Fibroblast of the aortic adventitia (primary cell): ENCODE measurements at regions not wholly inside any gene's neighbourhood (a gene's known extent, or its start where the extent isn't known, plus 50 kb on each side); places are given as distances from the start of the nearest gene placed in this dataset.
"Not testable (repeated sequence)": the region's sequence is repeated elsewhere in the genome, so short reads cannot be mapped to it uniquely, and the experiment has no call there.

Experiments
- DNase-seq: peaks from one replicate; pipeline ENCODE4 v3.0.0-alpha.2; 2010; ENCODE audit warnings: low read depth
- H3K4me3 ChIP-seq: 2 replicates; pipeline ENCODE4 v1.5.1; 2011; ENCODE audit warnings: low read depth, mild to moderate bottlenecking, control low read depth, low read length, moderate library complexity
- TF ChIP-seq, protein P1 (sequence below): IDR thresholded peaks from 2 replicates; pipeline ENCODE4 v1.5.1; 2011; ENCODE audit warnings: mild to moderate bottlenecking, low read length, control low read depth, inconsistent platforms; ENCODE audit not compliant: insufficient read depth

DNA sequence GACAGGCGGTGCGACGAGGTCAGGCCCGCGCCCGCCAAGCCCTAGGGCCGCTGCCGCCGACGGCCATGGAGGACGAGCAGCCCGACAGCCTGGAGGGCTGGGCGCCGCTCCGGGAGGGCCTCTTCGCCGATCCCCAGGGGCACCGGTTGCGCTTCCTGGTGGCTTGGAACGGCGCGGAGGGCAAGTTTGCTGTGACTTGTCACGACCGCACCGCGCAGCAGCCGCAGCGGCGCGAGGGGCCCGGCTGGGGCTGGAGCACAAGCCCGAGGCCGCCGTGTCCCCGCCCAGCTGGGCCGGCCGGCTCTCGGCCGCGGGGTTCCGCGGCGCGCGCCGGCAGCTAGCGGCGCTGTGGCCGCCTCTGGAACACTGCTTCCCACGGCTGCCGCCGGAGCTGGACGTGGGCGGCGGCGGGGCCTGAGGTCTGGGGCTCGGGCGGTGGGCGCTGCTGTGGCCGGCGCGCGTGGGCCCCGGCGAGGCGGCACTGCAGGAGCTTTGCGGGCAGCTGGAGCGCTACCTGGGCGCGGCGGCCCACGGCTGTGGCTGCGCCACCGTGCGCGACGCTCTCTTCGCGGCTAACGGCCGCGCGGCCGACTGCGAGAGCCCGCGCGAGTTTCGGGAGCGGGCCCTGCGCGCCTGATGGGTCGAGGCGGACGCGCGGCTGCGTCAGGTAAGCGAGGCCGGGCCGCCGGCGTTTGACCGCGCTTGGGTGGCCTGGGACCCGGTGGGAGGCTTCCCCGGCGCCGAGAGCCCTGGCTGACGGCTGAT is 122.0 kb upstream of the NIPA1 start:
- H3K4me3 ChIP-seq = peak overlapping the region; percentile 65
- DNase-seq = peak; percentile 25

DNA sequence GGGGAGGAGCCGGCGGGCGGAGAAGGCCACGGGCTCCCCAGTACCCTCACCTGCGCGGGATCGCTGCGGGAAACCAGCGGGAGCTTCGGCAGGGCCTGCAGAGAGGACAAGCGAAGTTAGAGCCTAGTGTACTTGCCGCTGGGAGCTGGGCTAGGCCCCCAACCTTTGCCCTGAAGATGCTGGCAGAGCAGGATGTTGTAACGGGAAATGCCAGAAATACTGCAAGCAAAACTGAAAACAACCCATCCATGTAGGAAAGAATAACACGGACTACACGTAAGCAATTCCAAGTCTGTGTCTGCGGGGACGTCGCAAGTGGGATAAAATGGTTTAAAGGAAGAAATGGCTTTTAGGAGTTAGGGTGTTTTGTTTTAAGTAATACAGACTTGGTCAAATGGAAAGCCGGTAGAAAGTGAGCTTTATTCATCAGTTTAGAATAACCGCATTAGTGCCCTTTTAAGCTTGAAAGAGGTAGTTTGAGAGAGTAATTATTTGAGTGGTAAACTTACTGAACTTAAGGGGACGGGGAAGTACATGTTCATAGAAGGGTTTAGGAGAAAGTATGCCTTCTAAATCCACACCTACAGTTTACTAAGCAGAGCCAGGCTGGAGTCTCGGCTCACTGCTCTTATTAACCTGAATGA is 121.3 kb upstream of the NIPA1 start:
- peak; percentile 80 for DNase-seq
- peak overlapping the region; percentile 65 for H3K4me3 ChIP-seq

DNA sequence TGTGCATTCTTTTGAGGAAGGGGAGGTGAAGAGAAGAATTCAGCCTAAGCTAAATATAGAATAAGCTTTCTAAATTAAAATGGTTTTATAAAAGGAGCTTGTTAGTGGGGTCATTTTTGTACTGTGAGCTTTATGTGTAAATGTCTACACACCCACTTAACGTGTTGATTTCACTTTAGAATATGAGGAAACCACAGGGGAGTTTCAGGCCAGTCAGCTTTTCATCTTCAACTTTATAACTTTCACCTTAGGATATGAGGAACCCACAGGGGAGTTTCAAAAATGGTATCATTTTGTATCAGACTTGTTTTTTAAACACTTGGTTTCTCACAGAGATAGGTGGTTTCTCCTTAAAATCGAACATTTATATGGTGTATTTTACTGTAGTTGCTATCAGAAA is 120.7 kb upstream of the NIPA1 start:
- peak overlapping the region; percentile 65 for H3K4me3 ChIP-seq
- not testable (repeated sequence) for DNase-seq

DNA sequence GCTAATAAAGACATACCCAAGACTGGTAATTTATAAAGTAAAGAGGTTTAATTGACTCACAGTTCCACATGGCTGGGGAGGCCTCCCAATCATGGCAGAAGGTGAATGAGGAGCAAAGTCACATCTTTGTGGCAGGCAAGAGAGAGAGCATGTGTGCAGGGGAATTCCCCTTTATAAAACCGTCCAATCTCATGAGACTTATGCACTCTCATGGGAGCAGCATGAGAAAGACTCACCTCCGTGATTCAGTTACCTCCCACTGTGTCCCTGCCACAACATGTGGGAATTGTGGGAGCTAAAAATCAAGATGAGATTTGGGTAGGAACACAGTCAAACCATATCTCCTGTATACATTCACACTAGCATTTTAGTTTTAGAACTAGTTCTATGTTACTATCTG is 101.7 kb upstream of the NIPA1 start:
- DNase-seq = not testable (repeated sequence)

DNA sequence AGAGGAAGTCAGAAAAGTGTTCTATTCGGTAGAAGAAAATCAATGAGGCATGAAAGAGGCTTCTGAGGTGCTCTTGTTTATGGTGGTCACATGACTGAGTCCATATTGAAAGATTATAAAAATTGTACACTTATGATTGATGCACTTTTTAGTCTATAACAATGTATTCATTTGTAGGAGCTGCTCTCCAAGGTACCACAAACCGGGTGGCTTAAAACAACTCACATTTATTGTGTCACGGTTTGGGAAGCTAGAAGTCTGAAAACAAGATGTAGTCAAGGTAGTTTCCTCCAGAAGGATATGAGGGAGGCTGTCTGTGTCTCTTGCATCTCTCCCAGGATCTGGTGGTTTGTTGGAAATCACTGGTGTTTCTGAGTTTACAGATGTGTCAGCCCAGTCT is 86.6 kb upstream of the NIPA1 start:
- not testable (repeated sequence) for DNase-seq, H3K4me3 ChIP-seq

More for the DNA sequence above, 101.7 kb upstream of the NIPA1 start:
- not testable (repeated sequence) for H3K4me3 ChIP-seq

DNA sequence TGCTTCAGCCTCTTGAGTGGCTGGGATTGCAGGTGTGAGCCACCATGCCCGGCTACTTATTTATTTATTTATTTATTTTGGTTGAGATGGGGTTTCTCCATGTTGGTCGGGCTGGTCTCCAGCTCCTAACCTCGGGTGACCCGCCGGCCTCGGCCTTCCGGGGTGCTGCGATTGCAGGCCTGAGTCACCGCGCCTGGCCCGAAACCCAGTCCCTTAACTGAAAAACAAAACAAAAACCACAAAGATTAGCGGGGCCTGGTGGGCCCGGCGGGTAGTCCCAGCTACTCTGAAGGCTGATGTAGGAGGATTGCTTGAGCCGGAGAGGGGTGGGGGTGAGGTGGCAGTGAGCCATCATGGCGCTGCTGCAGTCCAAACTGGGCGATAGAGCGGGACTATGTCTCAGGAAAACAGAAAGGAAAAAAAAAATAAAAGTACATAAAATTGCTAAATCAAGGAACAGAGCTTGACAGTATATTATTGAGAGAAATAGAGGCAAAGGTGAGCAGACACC is 75.6 kb upstream of the NIPA1 start:
- H3K4me3 ChIP-seq, DNase-seq: not testable (repeated sequence)

DNA sequence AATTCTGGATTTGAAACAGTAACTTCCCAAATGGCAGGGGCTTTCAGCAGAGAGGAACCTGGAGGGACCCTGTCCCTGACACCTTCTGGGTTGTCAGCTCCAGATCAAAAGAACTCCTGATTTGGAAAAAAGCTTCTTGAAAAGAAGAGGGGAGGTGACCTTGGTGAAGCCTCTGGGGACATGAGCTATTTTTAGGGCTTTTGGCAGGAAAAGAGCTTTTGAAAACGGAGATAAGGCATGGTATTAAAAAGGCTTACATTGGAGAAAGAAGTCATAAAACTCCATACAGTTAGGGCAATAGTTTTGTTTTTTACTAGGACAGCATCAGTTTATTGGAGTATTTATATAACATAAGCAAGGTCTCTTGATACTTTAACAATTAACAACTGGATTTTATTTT is 72.5 kb upstream of the NIPA1 start:
- DNase-seq, H3K4me3 ChIP-seq: not testable (repeated sequence)

DNA sequence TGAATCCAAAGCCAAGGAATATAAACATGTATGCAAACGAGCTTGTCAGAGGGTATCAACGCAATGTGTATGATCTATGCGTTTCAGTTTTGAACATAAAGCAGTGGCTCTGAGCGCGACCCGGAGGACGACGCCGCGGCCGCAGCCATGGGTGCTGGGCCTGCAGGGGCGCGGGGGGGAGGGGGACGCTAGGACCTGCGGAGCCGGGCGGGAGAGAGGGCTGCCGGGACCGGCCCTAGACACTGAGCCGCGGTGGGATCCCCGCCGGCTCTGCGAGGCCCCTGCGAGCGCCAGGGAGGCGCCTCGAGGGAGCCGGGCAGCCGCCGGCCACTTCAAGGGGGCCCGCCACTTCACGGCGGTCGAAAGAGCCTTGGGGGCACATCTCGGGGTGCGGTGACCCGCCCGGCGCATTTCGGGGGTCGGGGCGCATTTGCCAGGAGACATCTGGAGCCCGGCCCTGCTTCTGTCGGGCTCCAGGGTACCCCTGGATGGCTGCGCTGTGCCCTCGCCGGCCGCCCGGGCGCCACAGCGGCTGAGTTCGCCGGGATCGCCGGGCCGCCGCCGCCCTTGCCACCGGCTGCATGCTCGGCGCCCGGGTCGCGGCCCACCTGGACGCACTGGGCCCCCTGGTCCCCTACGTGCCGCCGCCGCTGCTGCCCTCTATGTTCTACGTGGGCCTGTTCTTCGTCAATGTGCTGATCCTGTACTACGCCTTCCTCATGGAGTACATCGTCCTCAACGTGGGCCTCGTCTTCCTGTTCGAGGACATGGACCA is 71.9 kb upstream of the NIPA1 start:
- not testable (repeated sequence) for DNase-seq
- peak overlapping the region; percentile 22 for H3K4me3 ChIP-seq

DNA sequence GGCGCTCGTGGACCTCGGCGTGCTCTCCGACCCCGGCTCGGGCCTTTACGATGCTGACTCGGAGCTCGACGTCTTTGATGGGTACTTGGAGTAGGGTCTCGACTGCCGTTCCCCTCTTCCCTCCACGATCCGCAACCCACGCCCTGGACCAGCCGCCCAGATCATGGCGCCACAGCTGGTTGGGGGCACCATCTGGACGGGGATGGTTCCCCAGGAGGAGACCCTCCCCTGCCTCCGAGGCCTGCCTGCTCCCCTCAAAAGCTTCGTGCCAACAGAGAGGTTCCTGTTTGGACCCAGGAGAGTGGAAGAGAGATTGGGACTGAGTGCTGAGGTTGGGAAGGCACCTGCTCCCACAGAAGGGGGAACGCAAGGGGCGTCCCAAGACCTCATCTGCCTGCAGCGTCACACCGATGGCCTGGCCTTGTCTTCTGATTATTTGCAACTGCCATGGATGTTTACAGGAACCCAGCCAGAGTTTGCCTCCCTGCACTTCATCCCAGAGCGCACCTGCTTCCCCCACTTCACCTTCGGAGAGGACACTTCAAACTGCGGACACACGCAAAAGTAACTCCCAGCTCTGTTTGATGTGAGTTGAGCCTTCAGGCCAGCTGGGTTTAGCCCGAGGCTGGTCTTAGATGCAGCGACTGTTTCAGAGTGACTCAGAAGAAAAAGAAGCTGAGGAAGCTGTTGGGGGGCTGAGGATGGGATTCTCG is 71.2 kb upstream of the NIPA1 start:
- DNase-seq = not testable (repeated sequence)
- peak overlapping the region; percentile 28 for H3K4me3 ChIP-seq

DNA sequence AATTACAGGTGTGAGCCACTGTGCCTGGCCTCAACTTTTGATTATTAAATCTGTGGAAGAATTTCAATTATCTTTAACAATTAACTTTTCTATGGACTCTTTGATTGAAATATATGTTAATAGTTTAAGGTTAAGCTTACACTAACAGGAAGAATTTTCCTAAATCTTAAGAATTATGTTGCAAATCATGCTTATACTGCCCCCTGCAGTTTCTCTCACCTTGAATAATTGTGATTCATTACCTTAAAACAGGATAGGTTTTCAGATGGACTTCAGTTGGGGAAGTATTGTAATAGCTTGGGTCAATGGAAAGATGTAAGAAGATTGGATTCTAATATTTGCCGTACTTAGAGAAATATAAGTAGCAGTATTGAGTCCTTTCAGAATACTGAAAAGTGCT is 66.5 kb upstream of the NIPA1 start:
- TF ChIP-seq, protein P1, sequence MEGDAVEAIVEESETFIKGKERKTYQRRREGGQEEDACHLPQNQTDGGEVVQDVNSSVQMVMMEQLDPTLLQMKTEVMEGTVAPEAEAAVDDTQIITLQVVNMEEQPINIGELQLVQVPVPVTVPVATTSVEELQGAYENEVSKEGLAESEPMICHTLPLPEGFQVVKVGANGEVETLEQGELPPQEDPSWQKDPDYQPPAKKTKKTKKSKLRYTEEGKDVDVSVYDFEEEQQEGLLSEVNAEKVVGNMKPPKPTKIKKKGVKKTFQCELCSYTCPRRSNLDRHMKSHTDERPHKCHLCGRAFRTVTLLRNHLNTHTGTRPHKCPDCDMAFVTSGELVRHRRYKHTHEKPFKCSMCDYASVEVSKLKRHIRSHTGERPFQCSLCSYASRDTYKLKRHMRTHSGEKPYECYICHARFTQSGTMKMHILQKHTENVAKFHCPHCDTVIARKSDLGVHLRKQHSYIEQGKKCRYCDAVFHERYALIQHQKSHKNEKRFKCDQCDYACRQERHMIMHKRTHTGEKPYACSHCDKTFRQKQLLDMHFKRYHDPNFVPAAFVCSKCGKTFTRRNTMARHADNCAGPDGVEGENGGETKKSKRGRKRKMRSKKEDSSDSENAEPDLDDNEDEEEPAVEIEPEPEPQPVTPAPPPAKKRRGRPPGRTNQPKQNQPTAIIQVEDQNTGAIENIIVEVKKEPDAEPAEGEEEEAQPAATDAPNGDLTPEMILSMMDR = peak; percentile 8
- H3K4me3 ChIP-seq, DNase-seq: not testable (repeated sequence)

DNA sequence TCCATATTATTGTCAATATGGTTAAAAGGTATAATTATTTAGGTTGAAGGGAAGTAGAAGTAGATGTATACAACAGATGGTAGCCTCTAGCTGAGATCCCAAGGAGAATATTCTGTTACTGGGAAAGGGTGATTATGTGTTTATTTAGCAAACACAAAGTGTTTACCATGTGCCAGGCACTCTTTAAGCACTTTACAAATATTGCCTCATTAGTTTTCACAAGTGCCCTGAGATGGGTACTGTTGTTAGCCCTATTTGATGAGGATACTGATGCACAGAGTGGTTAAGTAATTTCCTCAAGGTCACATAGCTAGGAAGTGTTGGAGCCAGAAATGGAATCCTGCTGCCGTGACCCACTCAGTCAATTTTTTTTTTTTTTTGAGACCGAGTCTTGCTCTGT is 60.3 kb upstream of the NIPA1 start:
- not testable (repeated sequence) for H3K4me3 ChIP-seq, DNase-seq

DNA sequence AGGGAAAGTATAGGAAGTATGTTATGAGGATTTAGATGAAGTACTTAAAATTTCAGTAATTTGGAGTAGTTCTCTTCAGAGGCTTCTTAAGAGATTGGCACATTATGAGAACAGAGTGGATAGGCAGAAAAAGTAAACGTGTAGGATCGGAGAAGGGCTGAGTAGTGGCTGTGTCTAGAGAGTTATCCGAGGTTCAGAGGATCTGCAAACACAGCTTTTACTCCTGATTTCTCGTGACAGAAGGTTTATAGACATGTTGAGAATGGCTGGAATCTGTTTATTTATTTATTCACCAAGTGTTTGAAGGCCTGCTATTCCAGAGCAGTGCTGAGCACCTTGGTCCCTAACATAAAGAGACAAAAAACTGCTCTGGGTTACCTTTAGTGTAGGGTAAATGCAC is 51.4 kb upstream of the NIPA1 start:
- H3K4me3 ChIP-seq, DNase-seq: not testable (repeated sequence)
